HepG2 (cell line): ENCODE measurements at regions not wholly inside any gene's neighbourhood (a gene's known extent, or its start where the extent isn't known, plus 50 kb on each side); places are given as distances from the start of the nearest gene placed in this dataset.

ENCODE experiments used
- ATAC-seq: fragments of 200-7000 bp; cut with Tn5 transposase; 3 replicates; pipeline ENCODE4 v1.9.1; 2020; ENCODE audit warnings: mild to moderate bottlenecking, moderate library complexity
- BruUV-seq: library from RNA; stranded (reverse); fragments of 400-500 nt; replicated peaks from 2 replicates; lab custom pipeline; 2021; lab: Mats Ljungman, UMichigan
- CTCF ChIA-PET: fragments of 300-600 bp; formaldehyde crosslinking; extraction: SDS; loops from one replicate; lab custom pipeline; 2021; ENCODE audit warnings: low total read pairs, inconsistent platforms, low intra/inter-chr PET ratio; lab: Yijun Ruan, JAX
- POLR2A ChIA-PET: fragments of 350-600 bp; sonication (Branson Sonifier 250); formaldehyde crosslinking; loops from one replicate; lab custom pipeline; 2020; ENCODE audit warnings: antibody characterized with exemption, inconsistent platforms; lab: Yijun Ruan, JAX
- DNase-seq: peaks from one replicate; pipeline ENCODE4 v3.0.0-alpha.2; 2015; ENCODE audit warnings: low spot score
- FAIRE-seq: peaks from 3 replicates; lab custom pipeline; 2011; peaks lifted over from hg19 to GRCh38; lab: Jason Lieb, UNC
- H2AFZ ChIP-seq: one replicate; pipeline ENCODE4 v1.6.1; 2011; ENCODE audit warnings: low read length, inconsistent platforms
- H3K27ac ChIP-seq: fragments of 300-600 bp; 3 replicates; pipeline ENCODE4 v1.8.0; 2011; ENCODE audit warnings: mixed run types, mild to moderate bottlenecking, mixed read lengths, low read length, inconsistent platforms; ENCODE audit not compliant: insufficient read depth; ENCODE audit errors: extremely low read length
- H3K27me3 ChIP-seq, 2 experiments: fragments of 200-600 bp in 1 of 2; 2 replicates in 1 of 2; 3 replicates in 1 of 2; pipeline versions ENCODE4 v1.6.0 to v1.8.0; 2011; ENCODE audit warnings: low read length in 2 of 2, mild to moderate bottlenecking in 2 of 2, moderate library complexity in 2 of 2, inconsistent platforms in 1 of 2; ENCODE audit not compliant: insufficient read depth in 2 of 2, control insufficient read depth in 1 of 2
- H3K36me3 ChIP-seq, 2 experiments: fragments of 200-600 bp in 1 of 2; replicated peaks in 1 of 2; 2 replicates in 1 of 2; 3 replicates in 1 of 2; pipeline versions ENCODE4 v1.5.1 to v1.8.0; 2011; ENCODE audit warnings: low read length in 2 of 2, inconsistent platforms in 1 of 2; ENCODE audit not compliant: insufficient read depth in 2 of 2, control insufficient read depth in 1 of 2
- H3K4me1 ChIP-seq: 2 replicates; pipeline ENCODE4 v1.5.1; 2012; ENCODE audit warnings: low read length, inconsistent platforms; ENCODE audit not compliant: insufficient read depth
- H3K4me2 ChIP-seq: 2 replicates; pipeline ENCODE4 v1.6.0; 2011; ENCODE audit warnings: low read depth, low read length, inconsistent platforms
- H3K4me3 ChIP-seq, 3 experiments: fragments of 200-600 bp in 1 of 3; sonication (generic), shearing (Covaris generic) in 1 of 3; replicated peaks in 1 of 3; 2 replicates each; pipeline ENCODE4 v1.5.1; 2011 to 2016; ENCODE audit warnings: low read length in 3 of 3, inconsistent platforms in 2 of 3, low read depth in 2 of 3, mild to moderate bottlenecking in 2 of 3, control low read depth in 1 of 3, mixed read lengths in 1 of 3; ENCODE audit not compliant: insufficient read depth in 1 of 3
- H3K79me2 ChIP-seq: one replicate; pipeline ENCODE4 v1.6.1; 2011; ENCODE audit warnings: low read length, inconsistent platforms; ENCODE audit not compliant: insufficient read depth
- H3K9ac ChIP-seq: 2 replicates; pipeline ENCODE4 v1.6.0; 2011; ENCODE audit warnings: mild to moderate bottlenecking, low read depth, low read length, inconsistent platforms; ENCODE audit not compliant: insufficient read depth
- H3K9me3 ChIP-seq: 2 replicates; pipeline ENCODE4 v1.5.1; 2012; ENCODE audit warnings: mild to moderate bottlenecking, low read length
- H4K20me1 ChIP-seq: 2 replicates; pipeline ENCODE4 v1.6.0; 2011; ENCODE audit warnings: inconsistent platforms, mild to moderate bottlenecking, low read length, moderate library complexity; ENCODE audit not compliant: insufficient read depth
- AHR ChIP-seq: IDR thresholded peaks from 2 replicates; pipeline ENCODE4 v1.6.1; 2018; ENCODE audit warnings: missing genetic modification reagents, missing compliant biosample characterization
- CBFB ChIP-seq: sonication (generic); formaldehyde crosslinking; IDR thresholded peaks from 2 replicates; pipeline ENCODE4 v1.4.0; 2020; ENCODE audit warnings: missing genetic modification reagents
- CBX5 ChIP-seq: sonication (generic); formaldehyde crosslinking; IDR thresholded peaks from 2 replicates; pipeline ENCODE4 v1.4.0; 2020; ENCODE audit warnings: missing genetic modification reagents, borderline replicate concordance
- MNT ChIP-seq: fragments of 450-650 bp; IDR thresholded peaks from 2 replicates; pipeline ENCODE4 v1.6.1; 2016
- NBN ChIP-seq: fragments of 450-650 bp; conservative IDR thresholded peaks from 2 replicates; pipeline ENCODE4 v1.6.1; 2017
- SMC3 ChIP-seq: IDR thresholded peaks from 2 replicates; pipeline ENCODE4 v1.6.1; 2011; ENCODE audit warnings: low read length, improper control_type of control experiment
- WGBS: methylation state at CpG from one replicate; pipeline ENCODE4 v1.1.6; 2017; ENCODE audit warnings: low lambda C conversion rate; 5-methylcytosine and 5-hydroxymethylcytosine counted together
- in situ Hi-C: cut with HindIII; loops from 2 replicates; pipeline ENCODE4 v1.10.0; 2017; ENCODE audit warnings: low pct_unique_long_range_greater_than_20kb; ENCODE audit not compliant: extremely low pct_ligation_motif_present
- intact Hi-C: fragments of 100-400 bp; cut with micrococcal nuclease; formaldehyde crosslinking; loops from one replicate; pipeline ENCODE4 v1.10.0; 2022; ENCODE audit not compliant: unreplicated experiment
- TF ChIP-seq, protein P1 (sequence below): sonication (generic); formaldehyde crosslinking; IDR thresholded peaks from 2 replicates; pipeline ENCODE4 v1.5.0; 2020; ENCODE audit warnings: missing genetic modification reagents

- CTCF ChIA-PET: no interaction called here
- Histone ChIP-seq H2AFZ (no peak overlapping the region), H3K4me3 (no peak overlapping the region), H3K27ac (no peak overlapping the region), H3K27me3 (no peaks in the 10 kb centered on the region), H3K79me2 (no peaks in the 10 kb centered on the region), H3K36me3 (no peaks in the 10 kb centered on the region), H3K4me1 (peaks cover 36% of the 10 kb centered on the region), H4K20me1 (no peaks in the 10 kb centered on the region), H3K9ac (no peak overlapping the region), H3K4me2 (no peak overlapping the region), H3K9me3 (no peaks in the 10 kb centered on the region)
- intact Hi-C loops: no loop called here
- WGBS: 83% methylated on average over 3 of the region's 3 CpGs
- no peak for FAIRE-seq
- no peak for TF ChIP-seq NBN
- TF ChIP-seq AHR (CRISPR knock-in tag): no peak
- TF ChIP-seq CBX5 (CRISPR knock-in tag): no peak
- no peak for TF ChIP-seq CBFB (CRISPR knock-in tag)
- TF ChIP-seq, protein P1, sequence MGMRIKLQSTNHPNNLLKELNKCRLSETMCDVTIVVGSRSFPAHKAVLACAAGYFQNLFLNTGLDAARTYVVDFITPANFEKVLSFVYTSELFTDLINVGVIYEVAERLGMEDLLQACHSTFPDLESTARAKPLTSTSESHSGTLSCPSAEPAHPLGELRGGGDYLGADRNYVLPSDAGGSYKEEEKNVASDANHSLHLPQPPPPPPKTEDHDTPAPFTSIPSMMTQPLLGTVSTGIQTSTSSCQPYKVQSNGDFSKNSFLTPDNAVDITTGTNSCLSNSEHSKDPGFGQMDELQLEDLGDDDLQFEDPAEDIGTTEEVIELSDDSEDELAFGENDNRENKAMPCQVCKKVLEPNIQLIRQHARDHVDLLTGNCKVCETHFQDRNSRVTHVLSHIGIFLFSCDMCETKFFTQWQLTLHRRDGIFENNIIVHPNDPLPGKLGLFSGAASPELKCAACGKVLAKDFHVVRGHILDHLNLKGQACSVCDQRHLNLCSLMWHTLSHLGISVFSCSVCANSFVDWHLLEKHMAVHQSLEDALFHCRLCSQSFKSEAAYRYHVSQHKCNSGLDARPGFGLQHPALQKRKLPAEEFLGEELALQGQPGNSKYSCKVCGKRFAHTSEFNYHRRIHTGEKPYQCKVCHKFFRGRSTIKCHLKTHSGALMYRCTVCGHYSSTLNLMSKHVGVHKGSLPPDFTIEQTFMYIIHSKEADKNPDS: no peak
- no peak for TF ChIP-seq MNT
- no peak for TF ChIP-seq SMC3
- no peak; the same call in 2 of the 3 replicates for ATAC-seq
- BruUV-seq: no TSS peak
- POLR2A ChIA-PET: no interaction called here
- no peak for DNase-seq
- in situ Hi-C loops: no loop called here
Observed at GRCh38 chr4:123869286-123870215, 473.0 kb downstream of the SPRY1 start.
